ENCODE measurements at regions not wholly inside any gene's neighbourhood (a gene's known extent, or its start where the extent isn't known, plus 50 kb on each side); places are given as distances from the start of the nearest gene placed in this dataset.

DNA sequence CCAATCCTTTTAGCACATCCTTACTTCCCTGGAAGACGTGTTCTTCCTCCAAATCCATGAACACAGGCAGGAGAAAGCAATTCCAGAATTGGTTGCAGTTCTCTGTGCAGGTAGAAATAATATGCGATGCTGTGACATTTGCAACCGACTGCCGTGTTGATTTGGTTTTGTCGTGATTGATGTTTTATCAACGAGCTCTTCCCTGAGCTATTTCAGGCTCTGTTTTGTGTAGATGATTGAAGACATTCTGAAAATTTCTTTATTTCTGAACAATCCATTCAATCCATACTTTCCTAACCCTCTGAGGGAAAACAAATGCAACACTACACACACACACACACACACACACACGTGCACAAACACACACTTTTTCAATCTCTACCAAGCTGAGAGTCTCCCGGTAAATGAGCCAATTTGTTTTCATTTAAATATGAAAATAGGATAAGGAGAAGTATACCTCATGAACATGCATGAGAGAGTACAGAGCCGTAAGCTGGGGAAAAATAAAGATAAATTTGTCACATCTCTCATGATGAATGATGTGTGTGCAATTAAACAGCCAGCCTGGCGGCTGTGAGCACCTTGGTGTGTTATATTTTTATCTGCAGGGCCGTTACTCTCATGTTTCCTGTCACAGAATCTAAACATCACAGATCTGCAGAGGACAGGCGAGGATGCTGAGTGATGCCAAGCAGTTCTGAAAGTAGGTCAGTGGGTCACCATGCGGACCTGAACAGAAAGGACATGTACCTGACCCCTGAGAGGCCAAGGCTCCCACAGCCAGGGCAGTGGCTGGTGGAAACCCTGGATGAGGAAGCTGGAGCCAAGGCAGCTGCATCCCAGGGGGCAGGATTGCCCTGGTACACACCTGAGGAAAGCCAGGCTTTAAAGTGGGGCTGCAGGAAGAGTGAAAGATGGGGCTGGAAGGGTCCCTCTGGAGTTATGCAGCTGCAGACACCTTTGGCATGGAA, 64.8 kb downstream of the PDCL3 start:
- DNase-seq (ENCODE audit: low spot score): no peak

DNA sequence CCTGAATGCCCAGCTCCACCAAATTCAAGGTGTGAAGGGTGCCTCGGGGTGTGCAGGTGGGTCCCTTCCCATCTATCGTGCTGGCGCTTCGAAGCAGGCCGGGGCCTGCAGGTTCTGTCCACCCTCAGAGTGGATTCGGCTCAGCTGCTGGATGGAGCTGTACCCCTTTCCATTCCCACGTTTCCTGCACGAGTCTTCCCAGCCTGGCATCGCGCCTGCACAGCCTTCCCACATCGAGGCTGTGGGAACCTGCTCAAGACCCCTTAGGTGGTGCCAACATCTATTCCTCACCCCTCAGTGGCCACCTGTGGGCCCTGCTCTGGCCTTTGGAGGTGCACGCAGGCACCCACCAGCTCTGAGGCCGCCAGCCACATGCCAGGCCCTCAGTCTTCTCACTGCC, 65.7 kb downstream of the PDCL3 start:
- DNase-seq (ENCODE audit: low spot score): no peak

DNA sequence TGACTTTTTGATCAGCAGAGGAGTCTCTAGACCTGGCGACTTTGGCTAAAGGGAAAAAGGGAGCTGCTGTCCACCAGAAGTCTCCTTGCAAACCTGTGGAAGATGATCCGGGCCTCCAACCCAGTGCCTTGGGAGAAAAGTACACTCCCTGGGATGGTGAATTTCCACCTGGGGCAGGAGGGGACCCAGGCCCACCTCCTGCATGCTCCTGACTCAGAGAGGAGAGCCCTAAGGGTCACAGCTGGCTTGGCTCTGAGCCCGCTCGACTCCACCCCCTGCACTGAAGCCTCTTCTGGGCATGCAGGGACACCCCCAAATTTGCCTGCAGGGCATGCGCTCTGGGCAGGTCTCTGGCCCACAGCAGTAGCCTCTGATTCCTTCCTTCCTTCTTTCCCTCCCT, 66.5 kb downstream of the PDCL3 start:
- no peak for DNase-seq (ENCODE audit: low spot score)

DNA sequence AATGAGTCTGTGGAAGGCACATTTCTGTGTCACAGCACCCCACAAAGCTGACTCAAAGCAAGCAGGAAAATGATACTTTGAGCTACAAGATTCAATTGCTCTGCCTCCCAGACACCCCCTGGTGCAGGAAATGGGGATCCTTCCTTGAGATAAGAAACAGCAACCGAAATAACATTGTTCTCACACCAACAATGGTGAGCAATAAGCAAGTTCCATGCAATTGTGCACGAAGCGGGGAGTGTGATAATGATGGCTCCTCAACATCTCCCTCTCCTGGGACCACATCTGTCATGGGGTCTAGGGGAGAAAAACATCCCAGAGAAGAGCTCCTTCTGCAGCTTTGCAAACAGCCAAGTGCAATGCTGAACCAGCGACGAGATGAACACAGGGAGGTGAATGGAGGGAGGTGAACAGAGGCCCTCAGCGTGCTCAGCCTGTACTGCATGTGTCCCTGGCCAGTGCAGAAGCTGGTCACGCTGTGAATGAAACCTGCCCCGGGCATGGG, 67.7 kb downstream of the PDCL3 start:
- DNase-seq (ENCODE audit: low spot score): no peak

DNA sequence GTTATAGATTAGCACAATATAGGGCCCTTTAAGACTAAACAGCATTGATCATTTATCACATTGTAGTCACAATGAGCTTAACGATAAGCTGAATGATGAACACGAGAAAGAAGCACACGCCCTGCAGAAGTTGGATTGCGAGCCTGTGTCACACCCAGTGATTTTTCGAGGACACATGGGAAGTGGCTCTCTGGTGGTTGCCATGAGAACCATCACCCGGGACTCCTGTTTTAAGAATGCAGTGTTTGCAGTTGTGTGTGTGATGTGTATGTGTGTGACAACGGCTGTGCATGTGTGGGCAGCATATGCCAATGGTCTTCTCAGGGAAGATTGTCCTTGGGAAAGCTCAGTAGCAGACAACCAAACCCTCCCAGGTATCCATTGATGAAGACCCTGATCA, 69.2 kb downstream of the PDCL3 start:
- DNase-seq (ENCODE audit: low spot score): no peak

DNA sequence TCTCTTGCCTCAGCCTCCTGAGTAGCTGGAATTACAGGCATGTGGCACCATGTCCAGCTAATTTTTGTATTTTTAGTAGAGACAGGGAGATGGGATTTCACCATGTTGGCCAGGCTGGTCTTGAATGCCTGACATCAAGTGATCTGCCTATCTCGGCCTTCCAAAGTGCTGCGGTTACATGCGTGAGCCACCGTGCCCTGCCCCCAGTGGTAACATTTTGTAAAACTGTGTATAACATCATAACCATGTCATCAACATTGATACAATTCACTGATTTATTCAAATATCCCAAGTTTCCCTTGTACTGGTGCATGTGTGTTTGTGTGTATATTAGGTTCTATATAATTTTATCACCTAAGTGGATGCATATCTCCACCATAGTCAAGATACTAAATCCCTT, 70.0 kb downstream of the PDCL3 start:
- DNase-seq (ENCODE audit: low spot score): no peak

DNA sequence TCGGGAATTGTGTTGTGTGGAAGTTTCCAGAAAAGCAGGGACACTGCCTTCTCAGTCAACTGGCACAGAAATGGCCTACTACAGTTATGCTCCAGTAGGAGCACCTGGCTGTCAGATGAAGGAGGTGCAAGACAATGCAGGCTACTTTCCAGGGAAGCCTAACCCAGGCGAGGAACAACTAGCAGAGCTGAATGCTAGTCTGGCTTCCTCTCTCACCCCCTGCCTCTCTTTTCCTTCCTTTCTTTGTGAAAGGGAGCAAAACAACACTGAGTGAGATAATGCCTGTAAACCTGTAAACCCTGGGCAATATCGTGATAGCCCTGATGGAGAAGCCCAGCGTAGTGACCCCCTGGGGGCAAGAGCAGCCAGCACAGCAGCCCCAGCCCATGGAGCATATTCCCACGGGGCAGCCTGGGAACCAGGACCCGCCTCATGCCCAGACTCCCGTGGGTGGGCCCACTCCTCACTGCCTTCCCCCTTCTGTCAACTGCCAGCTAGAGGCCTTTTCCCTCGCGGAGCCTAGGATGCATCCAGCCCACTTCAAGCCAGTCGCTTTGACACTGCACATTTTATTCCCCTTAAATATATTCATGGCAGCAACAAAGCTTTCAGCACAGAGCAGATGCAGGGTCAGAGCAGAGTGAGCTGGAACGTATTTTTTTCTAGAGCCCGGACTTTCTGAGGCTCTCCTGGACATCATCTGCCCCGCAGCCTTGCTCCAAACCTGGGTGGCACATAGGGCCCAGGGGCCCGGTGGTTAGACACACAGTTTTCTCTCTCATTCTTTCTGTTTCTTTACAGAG, 77.0 kb downstream of the PDCL3 start:
- DNase-seq (ENCODE audit: low spot score): no peak

DNA sequence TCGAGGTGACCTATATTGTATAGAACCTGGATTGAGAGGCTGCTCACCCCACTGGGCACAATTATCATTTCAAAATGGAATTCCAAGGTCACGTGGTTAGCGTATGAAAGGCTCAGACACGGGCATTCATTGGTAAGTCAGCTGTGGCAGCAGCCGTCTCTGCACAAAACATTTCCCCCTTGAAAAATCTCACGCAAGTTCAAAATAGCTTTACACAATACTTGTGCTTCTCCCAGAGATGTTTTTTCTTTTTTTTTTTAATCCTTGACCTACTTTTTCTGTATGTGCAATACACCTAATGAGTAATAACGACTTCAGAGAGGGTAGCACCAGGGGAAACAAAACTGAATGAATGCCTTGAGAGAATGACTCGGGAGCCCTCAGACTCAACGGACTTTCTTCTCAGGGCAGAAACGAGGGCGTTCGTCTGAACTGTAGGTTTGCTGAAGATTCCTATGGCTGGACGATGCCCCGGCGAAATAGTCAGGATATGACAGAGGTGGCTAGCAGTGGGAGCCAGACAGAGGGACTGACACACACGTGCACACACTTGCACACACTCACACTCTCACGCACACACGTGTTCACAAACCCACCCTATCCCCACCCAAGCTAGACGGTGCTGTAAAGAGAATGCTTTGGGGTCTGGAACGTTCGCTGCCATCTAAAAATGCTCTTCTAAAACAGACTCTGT, 77.8 kb downstream of the PDCL3 start:
- DNase-seq (ENCODE audit: low spot score): no peak

DNA sequence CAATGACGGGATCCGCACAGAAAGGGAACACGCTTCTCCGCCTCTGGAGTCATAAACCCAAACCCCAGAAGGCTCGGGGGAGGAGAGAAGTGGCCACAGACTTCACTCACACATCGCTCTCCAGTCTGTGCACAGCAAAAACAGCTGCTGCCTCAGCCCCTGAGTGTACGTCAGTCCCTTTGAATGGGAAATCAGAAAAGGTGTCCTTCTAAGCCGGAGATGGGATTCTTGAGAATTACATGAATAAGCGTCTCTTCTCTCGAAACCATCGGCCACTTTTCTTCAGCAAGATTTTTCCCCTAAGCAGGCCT, 78.3 kb downstream of the PDCL3 start:
- DNase-seq (ENCODE audit: low spot score): no peak

DNA sequence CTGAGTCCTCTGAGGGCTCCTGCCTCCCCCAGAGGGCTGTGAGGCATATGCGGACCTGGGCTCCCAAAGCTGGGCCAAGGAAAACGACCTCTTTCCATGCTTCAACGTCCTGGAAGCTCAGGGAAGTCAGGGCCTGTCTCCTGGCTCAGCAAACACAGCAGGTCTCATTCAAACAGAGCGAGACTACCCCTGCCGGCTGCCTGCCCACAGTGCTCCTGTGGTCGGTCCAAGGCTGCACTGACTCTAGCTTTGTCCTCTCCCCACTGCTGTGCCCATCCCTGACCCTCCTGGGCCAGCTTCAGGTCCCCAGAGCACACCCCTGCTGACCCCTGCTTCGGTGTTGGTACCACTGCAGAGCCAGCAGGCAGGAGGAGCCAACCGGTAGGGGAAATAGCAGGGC, 79.6 kb downstream of the PDCL3 start:
- no peak for DNase-seq (ENCODE audit: low spot score)

DNA sequence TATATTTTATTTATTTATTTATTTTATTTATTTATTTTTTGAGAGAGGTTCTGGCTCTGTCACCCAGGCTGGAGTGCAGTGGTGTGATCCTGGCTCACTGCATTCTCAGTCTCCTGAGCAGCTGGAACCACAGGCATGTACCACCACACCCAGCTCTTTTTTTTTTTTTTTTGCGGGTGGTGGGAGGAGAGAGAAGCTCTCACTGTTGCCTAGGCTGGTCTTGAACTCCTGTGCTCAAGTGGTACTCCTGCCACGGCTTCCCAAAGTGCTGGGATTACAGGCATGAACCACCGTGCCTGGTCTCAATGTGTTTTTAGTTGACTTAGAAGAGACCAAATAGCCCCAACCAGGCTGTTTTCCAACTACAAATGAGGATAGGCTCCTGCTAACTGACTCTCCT, 80.7 kb downstream of the PDCL3 start:
- DNase-seq (ENCODE audit: low spot score): no peak

DNA sequence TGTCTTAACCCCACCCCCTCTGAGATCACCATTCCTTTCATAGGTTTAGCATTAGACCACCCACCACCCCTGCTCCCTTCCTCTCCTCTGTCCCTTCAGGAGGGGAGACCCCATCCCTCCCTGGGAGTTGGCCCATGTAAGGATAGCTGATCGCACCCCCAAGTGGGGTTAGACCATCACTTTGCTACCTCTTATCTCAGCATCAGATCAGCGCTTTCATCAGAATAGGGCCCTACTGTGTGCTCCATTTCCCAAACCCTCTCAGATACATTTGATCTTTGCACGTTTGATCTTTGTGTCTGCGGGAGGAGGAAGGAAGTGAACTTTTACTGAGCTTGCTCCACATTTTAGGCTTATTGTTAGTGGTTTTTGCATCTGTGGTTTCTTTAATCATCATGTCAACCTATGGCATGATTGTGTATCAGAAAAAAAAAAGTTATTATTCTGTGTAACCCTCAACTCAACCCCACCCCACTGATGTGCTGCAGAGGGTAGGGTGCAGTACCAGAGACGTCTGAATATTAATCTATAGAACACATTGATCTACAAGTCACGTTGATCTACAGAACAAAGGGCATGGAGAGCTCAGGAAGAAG, 81.2 kb downstream of the PDCL3 start:
- DNase-seq (ENCODE audit: low spot score): no peak

DNA sequence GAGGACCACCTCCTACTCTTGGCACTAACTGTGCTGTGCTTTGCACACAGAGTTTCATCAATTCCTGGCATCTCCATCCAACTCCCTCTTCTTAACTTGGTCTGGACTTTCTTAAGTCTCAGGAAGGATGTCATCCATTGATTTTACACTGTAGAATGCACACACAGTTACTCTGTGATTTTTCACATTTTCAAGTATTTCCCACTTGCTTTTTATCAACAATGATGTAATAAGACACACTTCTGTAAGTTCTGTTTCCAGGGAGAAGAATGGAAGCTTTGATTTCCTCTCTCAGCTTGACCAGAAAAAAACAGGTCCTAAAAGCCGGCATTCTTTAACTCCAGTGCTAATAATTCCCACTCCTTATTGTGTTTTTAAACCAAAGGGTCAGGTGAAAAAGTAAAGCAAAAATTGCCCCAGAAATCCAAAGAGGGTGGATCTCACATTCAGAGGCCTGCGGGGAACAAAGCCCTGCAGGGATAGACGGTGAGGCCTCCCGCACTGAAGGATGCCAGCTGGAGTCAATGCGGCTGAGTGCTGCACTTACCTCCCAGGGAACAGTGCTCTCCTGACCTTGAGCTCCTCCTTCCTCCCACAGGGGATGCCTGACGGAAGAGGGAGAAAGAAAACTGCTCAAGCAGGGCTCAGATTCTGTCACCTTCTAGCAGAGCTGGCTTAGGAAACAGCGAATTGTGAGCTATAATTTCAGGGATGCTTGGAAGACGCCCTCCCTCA, 83.1 kb downstream of the PDCL3 start:
- no peak for DNase-seq (ENCODE audit: low spot score)

DNA sequence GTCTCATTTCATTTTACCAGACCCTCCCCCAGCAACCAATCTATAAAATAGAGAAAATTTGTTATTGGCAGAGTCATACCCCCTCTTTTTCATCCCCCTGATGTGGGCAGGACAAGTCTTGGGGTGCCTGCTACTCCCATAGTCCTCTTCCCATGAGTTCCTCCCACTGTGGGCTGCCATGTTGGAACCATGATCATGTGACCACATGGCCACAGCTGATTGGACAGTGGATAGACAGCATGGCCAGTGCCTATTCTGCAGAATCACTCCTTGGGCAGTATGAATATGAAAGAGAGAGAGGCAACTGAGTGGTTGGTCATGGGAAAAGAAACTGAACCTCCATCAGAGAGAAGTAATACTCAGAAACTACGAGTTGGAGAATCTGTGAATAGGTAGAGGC, 84.9 kb downstream of the PDCL3 start:
- no peak for DNase-seq (ENCODE audit: low spot score)

DNA sequence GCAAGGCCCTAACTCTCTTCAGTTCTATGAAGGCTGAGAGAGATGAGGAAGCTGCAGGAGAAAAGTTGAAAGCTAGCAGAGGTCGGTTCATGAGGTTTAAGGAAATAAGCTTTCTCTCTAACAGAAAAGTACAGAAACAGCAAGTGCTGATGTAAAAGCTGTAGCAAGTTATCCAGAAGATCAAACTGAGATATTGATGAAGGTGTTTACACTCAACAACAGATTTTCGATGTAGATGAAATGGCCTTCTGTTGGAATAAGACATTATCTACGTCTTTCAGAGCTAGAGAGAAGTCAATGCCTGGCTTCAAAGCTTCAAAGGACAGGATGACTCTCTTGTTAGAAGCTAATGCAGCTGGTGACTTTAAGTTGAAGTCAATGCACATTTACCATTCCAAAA, 87.4 kb downstream of the PDCL3 start:
- DNase-seq (ENCODE audit: low spot score): no peak

DNA sequence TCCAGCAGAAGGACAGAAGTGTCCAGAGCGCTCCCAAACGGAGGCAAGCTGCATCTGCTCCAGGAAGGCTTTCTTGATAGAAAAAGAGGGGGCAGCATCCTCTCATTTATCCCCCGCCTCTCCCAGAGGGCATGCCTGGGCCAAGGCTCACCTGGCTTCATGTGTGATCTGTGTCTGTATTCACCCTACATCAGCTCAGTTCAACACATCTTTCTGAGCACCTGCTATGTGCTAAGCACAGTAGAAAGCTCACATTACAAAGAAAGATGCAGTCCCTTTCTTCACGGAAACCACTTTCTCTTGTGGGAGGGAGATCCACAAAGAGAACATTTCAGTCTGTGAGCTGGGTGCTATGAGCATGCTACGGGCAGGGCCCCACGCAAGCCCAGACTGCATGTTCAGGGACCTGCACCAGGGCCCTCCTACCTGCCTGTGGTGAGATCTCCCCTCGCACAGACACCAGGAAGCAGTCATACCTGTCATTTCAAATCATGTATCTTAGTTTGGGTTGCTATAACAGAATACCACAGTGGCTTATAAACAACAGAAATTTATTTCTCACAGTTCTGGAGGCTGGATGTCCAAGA, 90.7 kb downstream of the PDCL3 start:
- no peak for DNase-seq (ENCODE audit: low spot score)

DNA sequence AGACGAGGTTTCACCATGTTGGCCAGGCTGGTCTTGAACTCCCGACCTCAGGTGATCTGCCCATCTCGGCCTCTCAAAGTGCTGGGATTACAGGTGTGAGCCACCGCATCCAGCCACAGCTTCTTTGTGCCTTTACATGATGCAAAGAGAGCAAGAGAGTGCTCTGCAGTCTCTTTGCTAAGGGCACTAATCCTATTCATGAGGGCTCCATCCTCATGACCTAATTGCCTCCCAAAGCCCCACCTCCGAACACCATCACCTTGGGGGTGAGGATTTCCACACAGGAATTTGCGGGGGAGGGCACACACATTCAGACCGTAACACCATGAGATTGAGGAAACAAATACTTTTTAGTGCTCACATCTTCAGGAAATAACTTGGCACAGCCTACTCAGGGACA, 91.8 kb downstream of the PDCL3 start:
- DNase-seq (ENCODE audit: low spot score): no peak

DNA sequence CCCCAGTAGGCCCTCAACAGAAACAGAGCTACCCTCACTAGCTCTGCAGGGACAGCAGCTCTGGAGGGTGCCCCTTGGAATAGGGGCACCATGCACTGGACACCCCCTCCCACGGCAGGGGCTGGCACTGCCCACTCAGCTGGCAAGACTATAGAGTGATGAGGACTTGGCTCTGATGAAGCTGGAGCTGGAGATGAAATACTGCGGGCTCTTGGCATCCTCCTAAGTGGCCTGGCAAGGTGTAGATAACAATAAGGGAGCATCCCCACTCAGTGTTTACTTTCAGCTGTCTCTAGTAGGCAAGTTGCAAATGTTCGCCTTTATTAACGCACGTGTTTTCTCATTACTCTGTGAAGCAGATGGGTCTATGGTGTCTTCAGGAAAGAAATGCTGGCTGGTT, 92.7 kb downstream of the PDCL3 start:
- no peak for DNase-seq (ENCODE audit: low spot score)

DNA sequence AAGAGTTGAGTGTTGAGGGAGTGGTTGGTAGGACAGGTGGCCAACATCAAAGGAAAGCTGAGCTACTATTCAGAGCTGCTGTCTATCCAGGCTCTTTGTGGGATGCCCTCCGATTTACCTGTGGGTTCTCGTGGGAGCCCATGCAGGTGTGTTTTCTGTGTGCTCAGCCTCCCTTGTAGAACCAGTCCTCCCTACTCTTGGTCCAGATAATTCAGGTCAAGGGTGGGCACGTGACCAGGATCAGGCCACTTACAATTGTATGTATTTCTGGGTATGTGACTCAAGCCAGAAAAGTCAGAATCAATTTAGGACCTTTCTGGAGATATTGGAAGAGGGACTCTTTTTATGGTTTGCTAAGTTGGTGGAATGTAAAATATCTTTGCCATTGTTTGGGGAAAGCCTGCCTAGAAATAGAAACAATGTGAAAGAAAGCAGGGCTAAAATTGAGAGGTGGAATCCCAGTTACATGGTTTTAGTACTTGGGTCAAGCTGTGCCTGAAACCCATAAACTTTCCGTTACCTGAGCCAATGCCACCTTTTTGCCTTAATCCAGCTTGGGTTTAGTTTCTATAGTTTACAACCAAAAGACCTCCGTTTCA, 93.2 kb downstream of the PDCL3 start:
- no peak for DNase-seq (ENCODE audit: low spot score)

DNA sequence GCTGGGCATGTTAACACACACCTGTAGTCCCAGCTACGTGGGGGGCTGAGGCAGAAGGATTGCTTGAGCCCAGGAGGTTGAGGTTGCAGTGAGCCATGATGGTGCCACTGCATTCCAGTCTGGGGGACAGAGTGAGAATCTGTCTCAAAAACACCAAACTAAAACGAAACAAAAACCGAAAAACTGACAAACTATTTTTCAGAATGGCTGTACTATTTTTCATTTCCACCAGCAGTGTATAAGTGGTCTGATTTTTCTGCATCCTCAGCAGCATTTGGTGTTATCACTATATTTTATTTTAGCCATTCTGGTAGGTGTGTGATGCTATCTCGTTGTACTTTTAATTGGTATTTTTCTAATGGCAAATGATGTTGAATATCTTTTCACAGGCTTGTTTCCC, 95.2 kb downstream of the PDCL3 start:
- DNase-seq (ENCODE audit: low spot score): no peak
